Ishikawa (cell line): ENCODE measurements at regions not wholly inside any gene's neighbourhood (a gene's known extent, or its start where the extent isn't known, plus 50 kb on each side); places are given as distances from the start of the nearest gene placed in this dataset.

ENCODE experiments used
- CEBPB ChIP-seq: IDR thresholded peaks from 2 replicates; pipeline ENCODE4 v1.6.1; 2012
- CREB1 ChIP-seq: IDR thresholded peaks from 2 replicates; pipeline ENCODE4 v1.6.1; 2012; ENCODE audit warnings: low read depth
- EP300 ChIP-seq: IDR thresholded peaks from 2 replicates; pipeline ENCODE4 v1.6.1; 2012; ENCODE audit warnings: borderline replicate concordance
- FOXM1 ChIP-seq: IDR thresholded peaks from 2 replicates; pipeline ENCODE4 v1.6.1; 2012; ENCODE audit warnings: low read depth, borderline replicate concordance
- NFIC ChIP-seq: IDR thresholded peaks from 2 replicates; pipeline ENCODE4 v1.6.1; 2012
- RAD21 ChIP-seq: IDR thresholded peaks from 2 replicates; pipeline ENCODE4 v1.6.1; 2012; ENCODE audit warnings: low read depth
- TAF1 ChIP-seq: IDR thresholded peaks from 2 replicates; pipeline ENCODE4 v1.6.1; 2012; ENCODE audit warnings: low read depth, mild to moderate bottlenecking
- TEAD4 ChIP-seq: IDR thresholded peaks from 2 replicates; pipeline ENCODE4 v1.6.1; 2012
- ZBTB7A ChIP-seq: IDR thresholded peaks from 2 replicates; pipeline ENCODE4 v1.6.1; 2012; ENCODE audit warnings: low read depth
- TF ChIP-seq, protein P1 (sequence below): IDR thresholded peaks from 2 replicates; pipeline ENCODE4 v1.6.1; 2012
- TF ChIP-seq, protein P2 (sequence below): IDR thresholded peaks from 2 replicates; pipeline ENCODE4 v1.6.1; 2012; ENCODE audit warnings: low read depth, mild to moderate bottlenecking
- TF ChIP-seq, protein P3 (sequence below): IDR thresholded peaks from 2 replicates; pipeline ENCODE4 v1.6.1; 2012

DNA sequence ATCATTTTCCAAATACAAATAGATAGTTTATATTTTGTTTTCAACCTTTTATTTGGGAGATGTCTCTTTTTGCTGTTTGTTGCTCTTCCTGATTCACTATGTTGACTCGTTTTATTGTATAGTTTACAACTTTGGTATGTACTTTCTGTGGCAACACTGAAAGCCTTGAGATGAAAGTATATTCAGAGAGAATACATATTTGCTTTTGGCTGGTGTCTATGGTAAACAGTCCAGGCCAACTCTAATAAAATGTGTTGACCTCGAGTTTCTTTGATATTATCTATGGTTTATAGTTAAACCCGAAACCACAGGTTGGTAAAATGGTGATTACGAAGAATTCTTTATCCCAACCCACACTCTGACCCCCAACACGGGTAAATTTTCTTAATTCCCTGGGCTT lies 919.6 kb upstream of the MAP3K7 start:
- no peak for TF ChIP-seq TEAD4
- no peak for TF ChIP-seq ZBTB7A
- TF ChIP-seq, protein P1, sequence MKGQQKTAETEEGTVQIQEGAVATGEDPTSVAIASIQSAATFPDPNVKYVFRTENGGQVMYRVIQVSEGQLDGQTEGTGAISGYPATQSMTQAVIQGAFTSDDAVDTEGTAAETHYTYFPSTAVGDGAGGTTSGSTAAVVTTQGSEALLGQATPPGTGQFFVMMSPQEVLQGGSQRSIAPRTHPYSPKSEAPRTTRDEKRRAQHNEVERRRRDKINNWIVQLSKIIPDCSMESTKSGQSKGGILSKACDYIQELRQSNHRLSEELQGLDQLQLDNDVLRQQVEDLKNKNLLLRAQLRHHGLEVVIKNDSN: no peak
- TF ChIP-seq, protein P2, sequence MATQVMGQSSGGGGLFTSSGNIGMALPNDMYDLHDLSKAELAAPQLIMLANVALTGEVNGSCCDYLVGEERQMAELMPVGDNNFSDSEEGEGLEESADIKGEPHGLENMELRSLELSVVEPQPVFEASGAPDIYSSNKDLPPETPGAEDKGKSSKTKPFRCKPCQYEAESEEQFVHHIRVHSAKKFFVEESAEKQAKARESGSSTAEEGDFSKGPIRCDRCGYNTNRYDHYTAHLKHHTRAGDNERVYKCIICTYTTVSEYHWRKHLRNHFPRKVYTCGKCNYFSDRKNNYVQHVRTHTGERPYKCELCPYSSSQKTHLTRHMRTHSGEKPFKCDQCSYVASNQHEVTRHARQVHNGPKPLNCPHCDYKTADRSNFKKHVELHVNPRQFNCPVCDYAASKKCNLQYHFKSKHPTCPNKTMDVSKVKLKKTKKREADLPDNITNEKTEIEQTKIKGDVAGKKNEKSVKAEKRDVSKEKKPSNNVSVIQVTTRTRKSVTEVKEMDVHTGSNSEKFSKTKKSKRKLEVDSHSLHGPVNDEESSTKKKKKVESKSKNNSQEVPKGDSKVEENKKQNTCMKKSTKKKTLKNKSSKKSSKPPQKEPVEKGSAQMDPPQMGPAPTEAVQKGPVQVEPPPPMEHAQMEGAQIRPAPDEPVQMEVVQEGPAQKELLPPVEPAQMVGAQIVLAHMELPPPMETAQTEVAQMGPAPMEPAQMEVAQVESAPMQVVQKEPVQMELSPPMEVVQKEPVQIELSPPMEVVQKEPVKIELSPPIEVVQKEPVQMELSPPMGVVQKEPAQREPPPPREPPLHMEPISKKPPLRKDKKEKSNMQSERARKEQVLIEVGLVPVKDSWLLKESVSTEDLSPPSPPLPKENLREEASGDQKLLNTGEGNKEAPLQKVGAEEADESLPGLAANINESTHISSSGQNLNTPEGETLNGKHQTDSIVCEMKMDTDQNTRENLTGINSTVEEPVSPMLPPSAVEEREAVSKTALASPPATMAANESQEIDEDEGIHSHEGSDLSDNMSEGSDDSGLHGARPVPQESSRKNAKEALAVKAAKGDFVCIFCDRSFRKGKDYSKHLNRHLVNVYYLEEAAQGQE: no peak
- no peak for TF ChIP-seq CEBPB
- TF ChIP-seq, protein P3, sequence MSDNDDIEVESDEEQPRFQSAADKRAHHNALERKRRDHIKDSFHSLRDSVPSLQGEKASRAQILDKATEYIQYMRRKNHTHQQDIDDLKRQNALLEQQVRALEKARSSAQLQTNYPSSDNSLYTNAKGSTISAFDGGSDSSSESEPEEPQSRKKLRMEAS: no peak
- TF ChIP-seq TAF1: no peak
- TF ChIP-seq NFIC: no peak
- no peak for TF ChIP-seq FOXM1
- TF ChIP-seq RAD21: no peak
- TF ChIP-seq EP300: no peak
- no peak for TF ChIP-seq CREB1
